GM12878 (cell line): ENCODE measurements at regions not wholly inside any gene's neighbourhood (a gene's known extent, or its start where the extent isn't known, plus 50 kb on each side); places are given as distances from the start of the nearest gene placed in this dataset.

Source experiments
- ATAC-seq: fragments of 200-7000 bp; cut with Tn5 transposase; 3 replicates; pipeline ENCODE4 v1.9.1; 2020; ENCODE audit warnings: mild to moderate bottlenecking, moderate library complexity
- BruUV-seq: library from RNA; stranded (reverse); fragments of 400-500 nt; replicated peaks from 2 replicates; lab custom pipeline; 2021; lab: Mats Ljungman, UMichigan
- CTCF ChIA-PET: fragments of 300-600 bp; sonication (Branson Sonifier 250); formaldehyde crosslinking; extraction: SDS; loops from one replicate; lab custom pipeline; 2021; ENCODE audit warnings: inconsistent platforms; lab: Yijun Ruan, JAX
- POLR2A ChIA-PET: fragments of 350-600 bp; formaldehyde crosslinking; extraction: SDS; loops from one replicate; lab custom pipeline; 2021; ENCODE audit warnings: inconsistent platforms; lab: Charles Lee
- RAD21 ChIA-PET: fragments of 300-600 bp; sonication (Branson Sonifier 250); formaldehyde crosslinking; loops from one replicate; lab custom pipeline; 2023; ENCODE audit warnings: antibody characterized with exemption; ENCODE audit not compliant: unreplicated experiment; lab: Charles Lee
- SMC1A ChIA-PET: fragments of 300-600 bp; sonication (Branson Sonifier 250); formaldehyde crosslinking; loops from one replicate; lab custom pipeline; 2023; ENCODE audit not compliant: unreplicated experiment, uncharacterized antibody; lab: Charles Lee
- DNase-seq: peaks from one replicate; pipeline ENCODE4 v3.0.0-alpha.2; 2011; ENCODE audit warnings: low read depth, low spot score
- FAIRE-seq: peaks from 3 replicates; lab custom pipeline; 2011; peaks lifted over from hg19 to GRCh38; lab: Jason Lieb, UNC
- H2AFZ ChIP-seq: 2 replicates; pipeline ENCODE4 v1.6.0; 2011; ENCODE audit warnings: low read depth, low read length, control low read depth; ENCODE audit not compliant: control insufficient read depth
- H3K27ac ChIP-seq: 2 replicates; pipeline ENCODE4 v1.5.1; 2011; ENCODE audit warnings: control low read depth; ENCODE audit not compliant: control insufficient read depth, insufficient read depth
- H3K27me3 ChIP-seq, 2 experiments: replicated peaks in 1 of 2; 2 replicates each; pipeline versions ENCODE4 v1.6.0 to v1.6.1; 2011; ENCODE audit warnings: low read length in 1 of 2; ENCODE audit not compliant: control insufficient read depth in 2 of 2, insufficient read depth in 2 of 2
- H3K36me3 ChIP-seq, 2 experiments: 2 replicates each; pipeline ENCODE4 v1.5.1; 2011; ENCODE audit warnings: low read length in 1 of 2; ENCODE audit not compliant: control insufficient read depth in 2 of 2, insufficient read depth in 2 of 2
- H3K4me1 ChIP-seq: 2 replicates; pipeline ENCODE4 v1.6.1; 2011; ENCODE audit warnings: mild to moderate bottlenecking, low read length, moderate library complexity, mixed read lengths; ENCODE audit not compliant: control insufficient read depth, insufficient read depth
- H3K4me2 ChIP-seq: 2 replicates; pipeline ENCODE4 v1.6.0; 2011; ENCODE audit warnings: control low read depth; ENCODE audit not compliant: control insufficient read depth, insufficient read depth
- H3K4me3 ChIP-seq: fragments of 200-600 bp; sonication (generic); 2 replicates; pipeline ENCODE4 v1.5.1; 2016
- H3K79me2 ChIP-seq: 2 replicates; pipeline ENCODE4 v1.6.0; 2011; ENCODE audit warnings: low read length; ENCODE audit not compliant: control insufficient read depth, insufficient read depth
- H3K9ac ChIP-seq: 2 replicates; pipeline ENCODE4 v1.8.0; 2011; ENCODE audit warnings: low read length, control low read depth, mixed read lengths; ENCODE audit not compliant: control insufficient read depth, insufficient read depth
- H3K9me3 ChIP-seq: replicated peaks from 3 replicates; pipeline ENCODE4 v1.5.1; 2011; ENCODE audit warnings: mild to moderate bottlenecking, low read length; ENCODE audit not compliant: control insufficient read depth, insufficient read depth
- H4K20me1 ChIP-seq: 2 replicates; pipeline ENCODE4 v1.6.0; 2011; ENCODE audit not compliant: control insufficient read depth, insufficient read depth
- NFYB ChIP-seq: IDR thresholded peaks from 2 replicates; pipeline ENCODE4 v1.6.1; 2011; ENCODE audit warnings: low read depth, mild to moderate bottlenecking, low read length, improper control_type of control experiment, moderate library complexity; ENCODE audit not compliant: insufficient read depth
- STAT3 ChIP-seq: IDR thresholded peaks from 2 replicates; pipeline ENCODE4 v1.6.1; 2011; ENCODE audit warnings: low read depth, low read length, improper control_type of control experiment
- WGBS: methylation state at CpG from one replicate; pipeline ENCODE4 v1.1.6; 2016; ENCODE audit warnings: low lambda C conversion rate; ENCODE audit not compliant: insufficient replicate concordance, insufficient coverage; ENCODE audit errors: missing lambda C conversion rate; 5-methylcytosine and 5-hydroxymethylcytosine counted together
- in situ Hi-C: fragments of 300-500 bp; cut with MboI; formaldehyde crosslinking; loops from 9 replicates; pipeline ENCODE4 v1.14.3; 2018; ENCODE audit warnings: mixed read lengths
- intact Hi-C: fragments of 100-400 bp; cut with micrococcal nuclease; formaldehyde crosslinking; loops from one replicate; pipeline ENCODE4 v1.14.2; 2022; ENCODE audit not compliant: unreplicated experiment
- TF ChIP-seq, protein P1 (sequence below): fragments of 450-650 bp; IDR thresholded peaks from 2 replicates; pipeline ENCODE4 v1.6.1; 2016; ENCODE audit warnings: mild to moderate bottlenecking
- TF ChIP-seq, protein P2 (sequence below): IDR thresholded peaks from 2 replicates; pipeline ENCODE4 v1.6.1; 2011; ENCODE audit warnings: borderline replicate concordance, low read depth, mild to moderate bottlenecking, moderate library complexity, mixed read lengths, low read length; ENCODE audit not compliant: insufficient read depth; ENCODE audit errors: extremely low read length

DNA sequence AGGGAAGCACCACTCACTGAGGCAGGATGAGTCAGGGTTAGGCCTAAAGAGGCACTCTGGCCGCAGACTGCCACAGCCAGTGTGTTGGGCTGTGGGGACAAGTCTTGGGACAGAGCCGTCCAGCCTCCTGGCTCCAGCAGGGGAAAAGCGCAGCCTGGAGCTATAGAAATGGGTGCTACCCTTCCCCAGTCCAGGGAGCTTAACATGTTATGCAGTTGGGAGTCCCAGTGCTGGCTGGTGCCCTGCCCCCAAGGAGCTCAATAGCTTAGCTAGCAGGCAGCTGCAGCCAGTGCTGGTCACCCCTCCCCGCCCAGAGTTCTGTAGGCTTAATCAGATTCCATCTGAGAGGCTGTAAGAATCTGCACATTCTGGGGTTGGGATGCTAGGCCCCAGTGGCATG is 399.6 kb upstream of the TUSC1 start:
- WGBS, result 25% methylated on average over 4 of the region's 4 CpGs
- Histone ChIP-seq H3K79me2 (no peaks in the 10 kb centered on the region), H3K9me3 (no peaks in the 10 kb centered on the region), H2AFZ (no peak overlapping the region), H3K27me3 (no peaks in the 10 kb centered on the region), H3K4me1 (no peaks in the 10 kb centered on the region), H3K36me3 (no peaks in the 10 kb centered on the region), H4K20me1 (no peaks in the 10 kb centered on the region), H3K4me3 (no peak overlapping the region), H3K27ac (no peak overlapping the region), H3K9ac (no peak overlapping the region), H3K4me2 (no peak overlapping the region)
- ATAC-seq (no peak), DNase-seq (no peak), FAIRE-seq (no peak)
- RAD21 ChIA-PET, result no interaction called here
- BruUV-seq, result no TSS peak
- CTCF ChIA-PET, result no interaction called here
- intact Hi-C loops, result no loop called here
- in situ Hi-C loops, result no loop called here
- TF ChIP-seq, protein P1, sequence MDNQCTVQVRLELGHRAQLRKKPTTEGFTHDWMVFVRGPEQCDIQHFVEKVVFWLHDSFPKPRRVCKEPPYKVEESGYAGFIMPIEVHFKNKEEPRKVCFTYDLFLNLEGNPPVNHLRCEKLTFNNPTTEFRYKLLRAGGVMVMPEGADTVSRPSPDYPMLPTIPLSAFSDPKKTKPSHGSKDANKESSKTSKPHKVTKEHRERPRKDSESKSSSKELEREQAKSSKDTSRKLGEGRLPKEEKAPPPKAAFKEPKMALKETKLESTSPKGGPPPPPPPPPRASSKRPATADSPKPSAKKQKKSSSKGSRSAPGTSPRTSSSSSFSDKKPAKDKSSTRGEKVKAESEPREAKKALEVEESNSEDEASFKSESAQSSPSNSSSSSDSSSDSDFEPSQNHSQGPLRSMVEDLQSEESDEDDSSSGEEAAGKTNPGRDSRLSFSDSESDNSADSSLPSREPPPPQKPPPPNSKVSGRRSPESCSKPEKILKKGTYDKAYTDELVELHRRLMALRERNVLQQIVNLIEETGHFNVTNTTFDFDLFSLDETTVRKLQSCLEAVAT, result no peak
- SMC1A ChIA-PET, result no interaction called here
- POLR2A ChIA-PET, result no interaction called here

GRCh38 chr9:26067608-26068007 is 389.4 kb upstream of the TUSC1 start:
- POLR2A ChIA-PET, result no interaction called here
- no peak overlapping the region for H3K27ac ChIP-seq
- H3K4me3 ChIP-seq, result no peak overlapping the region
- no peaks in the 10 kb centered on the region for H3K36me3 ChIP-seq
- no peaks in the 10 kb centered on the region for H3K4me1 ChIP-seq
- RAD21 ChIA-PET, result no interaction called here
- in situ Hi-C loops, result no loop called here
- H3K9me3 ChIP-seq, result no peaks in the 10 kb centered on the region
- no peaks in the 10 kb centered on the region for H3K27me3 ChIP-seq
- WGBS, result 62% methylated on average over 1 of the region's 1 CpG
- intact Hi-C loops, result no loop called here
- SMC1A ChIA-PET, result interaction anchor here (0.9 to 1.6 kb wide), 2 partner anchors 11 to 127 kb away, joined by 3 read pairs; no protein-coding TSS in a partner anchor
- no peak for ATAC-seq
- no TSS peak for BruUV-seq
- no peaks in the 10 kb centered on the region for H3K79me2 ChIP-seq
- no peak overlapping the region for H3K9ac ChIP-seq
- H3K4me2 ChIP-seq, result no peak overlapping the region
- H4K20me1 ChIP-seq, result no peaks in the 10 kb centered on the region
- TF ChIP-seq STAT3, result no peak
- TF ChIP-seq NFYB, result peak; percentile 77
- TF ChIP-seq, protein P2, sequence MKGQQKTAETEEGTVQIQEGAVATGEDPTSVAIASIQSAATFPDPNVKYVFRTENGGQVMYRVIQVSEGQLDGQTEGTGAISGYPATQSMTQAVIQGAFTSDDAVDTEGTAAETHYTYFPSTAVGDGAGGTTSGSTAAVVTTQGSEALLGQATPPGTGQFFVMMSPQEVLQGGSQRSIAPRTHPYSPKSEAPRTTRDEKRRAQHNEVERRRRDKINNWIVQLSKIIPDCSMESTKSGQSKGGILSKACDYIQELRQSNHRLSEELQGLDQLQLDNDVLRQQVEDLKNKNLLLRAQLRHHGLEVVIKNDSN, result no peak
- no peak overlapping the region for H2AFZ ChIP-seq
- DNase-seq, result no peak
- FAIRE-seq, result no peak
- CTCF ChIA-PET, result no interaction called here
